Activated naive CD4-positive, alpha-beta T cell treated with anti-CD3 and anti-CD28 coated beads for 36 hours (primary cell): ENCODE measurements at regions not wholly inside any gene's neighbourhood (a gene's known extent, or its start where the extent isn't known, plus 50 kb on each side); places are given as distances from the start of the nearest gene placed in this dataset.

Source experiments
- CTCF ChIA-PET: fragments of 350-600 bp; sonication (Branson Sonifier 250); formaldehyde crosslinking; loops from one replicate; lab custom pipeline; 2021; ENCODE audit warnings: antibody characterized with exemption; lab: Charles Lee
- DNase-seq: peaks from one replicate; pipeline ENCODE4 v3.0.0-alpha.2; 2020
- H3K27ac Mint-ChIP-seq: one replicate; pipeline ENCODE4 v1.8.0; 2021; ENCODE audit warnings: mild to moderate bottlenecking, mixed read lengths
- H3K27me3 Mint-ChIP-seq: one replicate; pipeline ENCODE4 v1.8.0; 2021; ENCODE audit warnings: low read depth, mixed read lengths
- H3K36me3 Mint-ChIP-seq: one replicate; pipeline ENCODE4 v1.8.0; 2021; ENCODE audit warnings: low read depth, mixed read lengths
- H3K4me1 Mint-ChIP-seq: one replicate; pipeline ENCODE4 v1.8.0; 2021; ENCODE audit warnings: low read depth, mixed read lengths
- H3K4me3 Mint-ChIP-seq: one replicate; pipeline ENCODE4 v1.8.0; 2021; ENCODE audit warnings: mild to moderate bottlenecking, moderate library complexity, mixed read lengths
- H3K9me3 Mint-ChIP-seq: one replicate; pipeline ENCODE4 v1.8.0; 2021; ENCODE audit warnings: mixed read lengths
- intact Hi-C: fragments of 100-400 bp; cut with micrococcal nuclease; formaldehyde crosslinking; loops from one replicate; pipeline ENCODE4 v1.15.1; 2023

DNA sequence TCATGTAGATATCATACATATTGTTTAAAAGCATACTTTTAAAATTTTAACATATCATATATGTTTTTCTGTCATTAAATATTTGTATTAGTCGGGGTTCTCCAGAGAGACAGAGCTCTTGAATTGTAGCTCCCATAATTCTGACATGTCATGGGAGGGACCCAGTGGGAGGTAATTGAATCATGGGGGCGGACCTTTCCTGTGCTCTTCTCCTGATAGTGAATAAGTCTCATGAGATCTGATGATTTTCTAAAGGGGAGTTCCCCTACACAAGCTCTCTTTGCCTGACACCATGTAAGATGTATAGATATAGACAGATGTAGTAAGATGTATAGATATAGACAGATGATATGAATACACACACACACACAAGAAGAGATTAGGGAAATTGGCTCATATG, 161.2 kb upstream of the ABI3BP start:
- Mint-ChIP-seq H3K27me3 (peaks cover 28% of the 10 kb centered on the region), H3K4me1 (no peaks in the 10 kb centered on the region), H3K36me3 (no peaks in the 10 kb centered on the region), H3K4me3 (no peak overlapping the region), H3K9me3 (no peaks in the 10 kb centered on the region), H3K27ac (no peak overlapping the region)
- DNase-seq: no peak
- intact Hi-C loops: no loop called here
- CTCF ChIA-PET: interaction anchor here (0.5 kb wide), 1 partner anchor 42 kb away, joined by 3 read pairs; no protein-coding TSS in a partner anchor

DNA sequence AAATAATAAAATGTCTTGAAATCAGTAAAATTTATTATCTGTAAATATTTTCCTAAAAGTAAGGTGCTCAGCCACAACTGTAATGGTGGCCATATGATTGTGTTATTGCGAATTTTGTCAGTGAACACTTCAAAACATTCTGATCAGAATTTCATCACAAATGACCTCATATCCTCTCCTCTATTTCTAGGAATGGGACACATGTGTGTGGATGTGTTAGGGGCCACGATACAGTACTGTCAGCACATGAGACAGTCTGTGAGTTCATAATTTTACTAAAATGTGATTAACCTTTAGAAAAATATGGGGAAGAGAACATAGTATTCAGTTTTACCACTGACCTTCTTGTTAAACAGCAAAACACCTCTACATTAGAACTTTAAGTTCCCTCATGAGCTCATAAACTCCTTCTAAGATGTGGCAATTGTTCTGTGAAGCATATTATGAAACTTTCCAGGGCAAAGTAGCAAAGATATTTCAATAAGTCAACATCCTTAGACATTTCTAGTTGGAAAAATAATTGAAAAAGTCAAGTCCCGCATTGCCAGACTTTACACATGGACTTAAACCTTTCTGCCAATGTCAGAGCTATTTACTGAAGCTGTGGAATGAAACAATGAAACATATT, 158.2 kb upstream of the ABI3BP start:
- Mint-ChIP-seq H3K4me1 (peaks cover 4% of the 10 kb centered on the region), H3K36me3 (no peaks in the 10 kb centered on the region), H3K4me3 (no peak overlapping the region), H3K9me3 (no peaks in the 10 kb centered on the region), H3K27me3 (peaks cover 30% of the 10 kb centered on the region), H3K27ac (no peak overlapping the region)
- CTCF ChIA-PET: interaction anchor here (0.6 kb wide), 1 partner anchor 15 kb away, joined by 3 read pairs; no protein-coding TSS in a partner anchor
- intact Hi-C loops: no loop called here
- DNase-seq: no peak

DNA sequence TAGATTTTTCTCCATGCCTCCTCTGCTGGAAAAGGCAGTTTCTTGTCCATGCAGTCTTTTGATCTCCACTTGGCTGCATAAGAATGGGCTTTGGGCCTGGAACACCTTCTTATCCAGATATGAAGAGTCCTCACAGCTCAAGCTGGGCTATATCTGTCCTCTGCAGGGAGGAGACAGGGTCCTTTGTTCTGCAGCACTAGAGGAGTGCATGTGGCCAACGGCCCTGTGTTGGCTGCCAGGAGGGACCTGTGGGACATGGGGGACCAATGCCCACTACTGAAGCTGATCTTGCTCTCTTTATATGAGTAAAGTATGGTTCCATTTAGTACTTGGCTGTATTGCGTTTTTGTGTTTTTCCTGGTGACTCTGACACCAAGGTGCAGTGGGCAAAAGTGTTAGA, 157.3 kb upstream of the ABI3BP start:
- no peak overlapping the region for H3K4me3 Mint-ChIP-seq
- H3K27me3 Mint-ChIP-seq: peaks cover 26% of the 10 kb centered on the region
- no peak overlapping the region for H3K27ac Mint-ChIP-seq
- intact Hi-C loops: no loop called here
- CTCF ChIA-PET: no interaction called here
- no peak for DNase-seq
- peaks cover 4% of the 10 kb centered on the region for H3K4me1 Mint-ChIP-seq
- no peaks in the 10 kb centered on the region for H3K9me3 Mint-ChIP-seq
- H3K36me3 Mint-ChIP-seq: no peaks in the 10 kb centered on the region

DNA sequence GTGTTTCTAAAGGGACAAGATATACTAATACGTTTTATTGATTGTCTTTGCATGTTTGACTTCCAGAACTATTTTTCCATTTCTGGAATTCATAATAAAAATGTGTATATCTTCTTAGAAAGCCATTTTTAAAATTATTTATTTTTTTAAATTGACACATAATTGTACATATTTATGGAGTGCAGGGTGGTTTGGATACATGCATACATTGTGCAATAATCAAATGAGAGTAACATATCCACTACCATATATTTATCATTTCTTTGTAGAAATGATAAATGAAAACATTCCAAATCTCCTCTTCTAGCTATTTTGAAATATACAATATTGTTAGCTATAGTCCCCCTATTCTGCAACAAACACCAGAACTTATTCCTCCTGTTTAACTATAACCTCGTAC, 156.5 kb upstream of the ABI3BP start:
- intact Hi-C loops: no loop called here
- CTCF ChIA-PET: no interaction called here

DNA sequence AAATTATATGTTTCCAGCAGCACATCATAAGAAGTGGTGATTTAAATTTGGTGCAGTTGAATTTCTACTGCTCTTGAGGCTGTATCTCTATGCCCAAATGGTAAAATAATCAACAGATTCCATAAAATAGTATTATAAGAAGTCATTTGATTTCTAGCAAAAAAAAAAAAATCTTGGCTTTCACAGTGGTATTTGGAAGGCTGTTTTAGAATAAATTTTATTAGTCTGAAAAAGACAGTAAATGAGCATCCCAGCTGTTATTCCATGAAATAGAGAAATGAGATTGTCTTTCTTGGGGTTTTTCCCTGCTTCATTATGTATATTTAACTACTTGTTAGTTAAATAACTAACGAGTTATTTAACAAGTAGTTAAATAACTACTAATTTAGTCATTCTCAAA, 156.0 kb upstream of the ABI3BP start:
- intact Hi-C loops: no loop called here
- Mint-ChIP-seq H3K4me1 (peaks cover 4% of the 10 kb centered on the region), H3K9me3 (no peaks in the 10 kb centered on the region), H3K27me3 (peaks cover 24% of the 10 kb centered on the region), H3K36me3 (no peaks in the 10 kb centered on the region), H3K27ac (no peak overlapping the region), H3K4me3 (no peak overlapping the region)
- CTCF ChIA-PET: no interaction called here
- no peak for DNase-seq

More for the DNA sequence above, 156.5 kb upstream of the ABI3BP start:
- H3K36me3 Mint-ChIP-seq: no peaks in the 10 kb centered on the region
- no peak for DNase-seq
- no peaks in the 10 kb centered on the region for H3K9me3 Mint-ChIP-seq
- H3K4me3 Mint-ChIP-seq: no peak overlapping the region
- H3K27me3 Mint-ChIP-seq: peaks cover 24% of the 10 kb centered on the region
- no peak overlapping the region for H3K27ac Mint-ChIP-seq
- peaks cover 4% of the 10 kb centered on the region for H3K4me1 Mint-ChIP-seq

DNA sequence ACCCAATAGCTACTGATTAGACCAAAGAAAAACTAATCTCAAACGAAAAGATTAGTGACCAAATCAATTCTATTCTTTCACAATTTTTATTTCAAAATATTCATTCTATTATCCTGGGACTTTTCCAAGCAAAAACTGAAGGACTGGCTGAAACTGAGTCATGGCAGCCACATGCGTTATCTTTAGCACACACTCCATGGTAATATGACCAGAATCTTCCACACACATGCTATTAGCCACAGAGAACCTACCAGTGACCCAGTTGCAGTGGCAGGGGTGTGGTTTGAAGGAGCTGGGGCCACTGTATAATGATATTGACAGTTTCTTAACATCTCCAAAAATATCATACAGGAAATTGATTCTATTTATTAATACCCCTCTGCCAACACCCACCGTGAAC, 154.8 kb upstream of the ABI3BP start:
- H3K9me3 Mint-ChIP-seq: no peaks in the 10 kb centered on the region
- peaks cover 4% of the 10 kb centered on the region for H3K4me1 Mint-ChIP-seq
- CTCF ChIA-PET: no interaction called here
- H3K27ac Mint-ChIP-seq: no peak overlapping the region
- no peak overlapping the region for H3K4me3 Mint-ChIP-seq
- no peaks in the 10 kb centered on the region for H3K36me3 Mint-ChIP-seq
- DNase-seq: no peak
- intact Hi-C loops: no loop called here
- H3K27me3 Mint-ChIP-seq: peaks cover 20% of the 10 kb centered on the region

DNA sequence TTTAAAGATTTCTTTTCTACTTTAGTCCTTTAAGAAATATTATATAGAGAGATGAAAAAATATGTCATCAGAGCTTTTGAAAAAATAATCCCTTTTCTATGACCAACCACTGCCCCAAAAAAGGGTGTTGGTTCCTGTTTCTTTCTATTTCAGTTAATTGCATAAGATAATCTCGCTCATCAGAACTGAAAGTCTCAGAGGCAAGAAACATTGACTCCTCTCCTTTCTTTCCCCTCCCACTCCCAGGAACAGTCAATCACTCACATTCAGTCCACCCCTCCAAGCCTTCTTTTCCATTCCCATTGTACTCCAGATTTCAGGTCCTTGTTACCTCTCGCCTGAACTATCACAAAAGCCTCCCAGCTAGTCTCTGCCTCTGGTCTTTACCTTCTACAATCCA, 153.7 kb upstream of the ABI3BP start:
- CTCF ChIA-PET: interaction anchor here (0.5 to 0.7 kb wide), 2 partner anchors 15 to 684 kb away, joined by 3 read pairs; no protein-coding TSS in a partner anchor
- Mint-ChIP-seq H3K4me1 (peaks cover 4% of the 10 kb centered on the region), H3K9me3 (no peaks in the 10 kb centered on the region), H3K27ac (no peak overlapping the region), H3K36me3 (no peaks in the 10 kb centered on the region), H3K4me3 (no peak overlapping the region), H3K27me3 (peaks cover 18% of the 10 kb centered on the region)
- no peak for DNase-seq
- intact Hi-C loops: no loop called here

DNA sequence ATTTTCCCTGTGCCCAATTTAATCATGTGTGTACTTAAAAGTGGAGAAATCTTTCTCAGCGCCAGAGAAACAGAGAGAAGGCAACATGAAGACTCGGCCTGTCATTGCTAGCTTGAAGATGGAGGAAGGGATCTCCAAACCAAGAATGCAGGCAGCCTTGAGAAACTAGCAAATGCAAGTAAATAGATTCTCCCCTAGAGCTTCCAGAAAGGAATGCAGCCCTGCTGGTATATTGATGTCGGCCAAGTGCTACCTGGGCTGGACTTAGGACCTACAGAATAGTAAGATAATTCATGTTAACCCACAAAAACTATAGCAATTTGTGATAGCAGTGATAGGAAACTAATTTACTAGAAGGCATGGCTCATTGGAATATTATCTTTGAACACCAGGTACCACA, 150.9 kb upstream of the ABI3BP start:
- H3K9me3 Mint-ChIP-seq: no peaks in the 10 kb centered on the region
- no peak for DNase-seq
- no peak overlapping the region for H3K27ac Mint-ChIP-seq
- H3K4me3 Mint-ChIP-seq: no peak overlapping the region
- intact Hi-C loops: no loop called here
- peaks cover 6% of the 10 kb centered on the region for H3K4me1 Mint-ChIP-seq
- H3K27me3 Mint-ChIP-seq: peaks cover 10% of the 10 kb centered on the region
- H3K36me3 Mint-ChIP-seq: no peaks in the 10 kb centered on the region
- CTCF ChIA-PET: no interaction called here

DNA sequence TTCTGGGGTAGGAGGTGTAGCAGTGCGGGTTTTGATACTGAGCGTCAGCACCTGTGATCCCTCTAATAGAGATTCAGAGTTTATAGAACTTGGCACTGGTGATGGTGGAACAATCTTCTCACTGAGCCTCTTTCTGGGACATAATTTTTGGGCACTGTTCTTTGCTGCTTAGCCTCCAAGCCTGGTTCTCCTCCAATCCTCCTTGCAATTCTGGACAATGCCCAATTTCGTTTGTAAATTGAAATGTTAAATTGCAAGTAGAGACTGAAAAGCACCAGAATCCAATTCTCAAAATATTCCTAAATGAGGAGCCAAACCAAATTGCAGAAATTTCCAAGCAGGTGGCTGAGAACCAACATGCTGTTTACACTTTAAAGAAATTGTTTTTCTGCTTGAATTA, 149.8 kb upstream of the ABI3BP start:
- CTCF ChIA-PET: no interaction called here
- Mint-ChIP-seq H3K36me3 (no peaks in the 10 kb centered on the region), H3K4me3 (no peak overlapping the region), H3K4me1 (peaks cover 6% of the 10 kb centered on the region), H3K9me3 (no peaks in the 10 kb centered on the region), H3K27me3 (peaks cover 10% of the 10 kb centered on the region), H3K27ac (no peak overlapping the region)
- intact Hi-C loops: no loop called here
- DNase-seq: no peak

DNA sequence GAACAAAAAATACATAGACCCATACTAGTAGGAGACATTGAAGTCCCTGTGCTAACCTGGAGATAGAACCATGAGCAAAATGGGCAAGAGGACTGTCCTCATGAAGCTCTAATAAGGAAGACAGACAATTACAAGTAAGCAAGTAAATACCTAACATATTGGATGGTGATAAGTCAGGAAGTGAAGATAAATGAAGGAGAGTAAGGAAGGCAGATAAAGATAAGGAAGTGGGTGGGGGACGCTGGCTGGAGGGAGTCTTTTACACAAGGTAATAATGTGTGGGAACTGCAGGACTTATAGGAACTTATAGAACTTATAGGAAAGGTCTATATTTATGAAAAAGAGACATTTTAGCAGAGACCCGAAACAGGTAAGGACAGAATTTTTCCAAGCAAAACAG, 148.9 kb upstream of the ABI3BP start:
- no peaks in the 10 kb centered on the region for H3K9me3 Mint-ChIP-seq
- H3K36me3 Mint-ChIP-seq: no peaks in the 10 kb centered on the region
- H3K27me3 Mint-ChIP-seq: peaks cover 4% of the 10 kb centered on the region
- DNase-seq: no peak
- H3K27ac Mint-ChIP-seq: no peak overlapping the region
- peaks cover 5% of the 10 kb centered on the region for H3K4me1 Mint-ChIP-seq
- intact Hi-C loops: no loop called here
- CTCF ChIA-PET: no interaction called here
- no peak overlapping the region for H3K4me3 Mint-ChIP-seq

DNA sequence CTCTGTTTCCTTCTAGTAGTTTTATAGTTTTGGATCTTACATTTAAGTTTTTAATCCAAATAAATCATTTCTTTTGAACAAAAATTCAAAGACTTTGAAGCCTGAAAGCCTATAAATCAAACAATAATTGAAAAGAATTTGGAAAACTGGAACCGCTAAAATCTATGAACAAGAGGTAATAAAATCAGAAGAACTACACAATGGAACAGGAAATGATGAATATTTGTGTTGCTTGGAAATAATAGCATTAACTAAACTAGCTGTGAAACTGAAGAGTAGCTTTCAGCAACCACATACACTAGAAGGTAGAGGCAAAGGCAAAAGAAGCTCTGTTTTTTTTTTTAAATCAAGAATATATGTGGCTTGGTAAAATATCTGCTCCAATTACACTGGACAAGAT, 147.9 kb upstream of the ABI3BP start:
- no peaks in the 10 kb centered on the region for H3K9me3 Mint-ChIP-seq
- H3K36me3 Mint-ChIP-seq: no peaks in the 10 kb centered on the region
- no peak overlapping the region for H3K27ac Mint-ChIP-seq
- H3K27me3 Mint-ChIP-seq: peaks cover 1% of the 10 kb centered on the region
- CTCF ChIA-PET: no interaction called here
- intact Hi-C loops: no loop called here
- no peak overlapping the region for H3K4me3 Mint-ChIP-seq
- H3K4me1 Mint-ChIP-seq: peaks cover 2% of the 10 kb centered on the region
- no peak for DNase-seq

DNA sequence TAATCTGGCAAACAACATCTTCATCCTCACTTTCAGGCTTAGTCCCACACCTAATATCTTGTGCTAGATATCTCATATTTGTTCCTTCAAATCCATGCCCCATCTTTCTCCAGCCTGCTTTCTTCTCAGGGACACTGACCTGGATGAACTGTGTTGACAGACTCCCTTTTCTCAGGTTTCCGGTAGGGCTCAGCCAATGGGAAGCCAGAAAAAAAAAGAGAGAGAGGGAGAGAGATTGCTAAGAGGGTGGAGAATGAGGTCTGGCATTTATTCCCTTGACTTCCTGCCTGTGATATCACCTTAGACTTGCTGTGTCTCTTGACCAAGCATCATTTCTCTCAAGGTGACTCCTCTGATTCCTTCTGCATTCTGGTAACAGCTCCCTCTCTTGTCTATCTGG, 145.6 kb upstream of the ABI3BP start:
- Mint-ChIP-seq H3K4me1 (peaks cover 6% of the 10 kb centered on the region), H3K27ac (no peak overlapping the region), H3K4me3 (no peak overlapping the region), H3K27me3 (no peaks in the 10 kb centered on the region), H3K36me3 (no peaks in the 10 kb centered on the region), H3K9me3 (no peaks in the 10 kb centered on the region)
- CTCF ChIA-PET: no interaction called here
- no peak for DNase-seq
- intact Hi-C loops: no loop called here

DNA sequence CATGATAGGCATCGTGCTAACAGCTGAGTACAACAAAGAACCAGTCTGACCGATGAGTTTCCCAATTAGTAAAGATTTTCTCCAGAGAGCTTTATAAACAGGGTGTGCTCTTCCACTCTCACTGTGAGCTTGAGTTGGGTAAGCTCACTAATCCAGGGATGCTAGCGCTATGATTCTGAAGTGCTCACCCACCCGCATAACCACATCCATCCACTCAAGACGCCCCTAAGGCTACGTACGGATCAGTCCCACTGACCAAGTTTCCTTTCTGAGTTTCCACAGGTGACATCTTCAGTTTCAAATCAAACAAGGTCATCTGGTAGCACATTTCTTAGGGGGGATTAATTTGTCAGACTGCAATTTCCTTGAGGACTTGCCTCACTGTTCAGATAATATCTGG, 141.1 kb upstream of the ABI3BP start:
- no peak overlapping the region for H3K27ac Mint-ChIP-seq
- H3K36me3 Mint-ChIP-seq: no peaks in the 10 kb centered on the region
- no peaks in the 10 kb centered on the region for H3K27me3 Mint-ChIP-seq
- H3K4me3 Mint-ChIP-seq: no peak overlapping the region
- CTCF ChIA-PET: no interaction called here
- intact Hi-C loops: no loop called here
- no peak for DNase-seq
- H3K9me3 Mint-ChIP-seq: peaks cover 3% of the 10 kb centered on the region
- H3K4me1 Mint-ChIP-seq: peaks cover 11% of the 10 kb centered on the region
